ENCODE measurements at regions not wholly inside any gene's neighbourhood (a gene's known extent, or its start where the extent isn't known, plus 50 kb on each side); places are given as distances from the start of the nearest gene placed in this dataset.

- no peak overlapping the region for H3K18ac ChIP-seq (ENCODE audit: extremely low read depth, low read length)
- H3K9me3 ChIP-seq (ENCODE audit: insufficient read depth in 2 of 2, low read depth in 1 of 2, low read length in 1 of 2), result peaks cover 19 to 21% of the 10 kb centered on the region in 2 experiments
- POLR2A ChIA-PET (ENCODE audit: partially characterized antibody), result no interaction called here
- no peak overlapping the region for H2AK5ac ChIP-seq (ENCODE audit: low read depth, low read length)
- H3K4ac ChIP-seq (replicated peaks; ENCODE audit: insufficient read length, low read depth, low read length), result no peak overlapping the region
- no peaks in the 10 kb centered on the region for H3K27me3 ChIP-seq (replicated peaks in 1 of 4; ENCODE audit: control insufficient read depth in 3 of 4, extremely low read depth in 1 of 4, insufficient read depth in 3 of 4, low read length in 3 of 4)
- no peak overlapping the region for H3K14ac ChIP-seq (ENCODE audit: insufficient read length)
- H3K79me1 ChIP-seq (ENCODE audit: low read depth, low read length), result no peaks in the 10 kb centered on the region
- H2BK120ac ChIP-seq (replicated peaks; ENCODE audit: low read depth, low read length), result no peak overlapping the region
- H4K91ac ChIP-seq (replicated peaks; ENCODE audit: insufficient read length, low read length), result no peak overlapping the region
- no peak overlapping the region for H3K4me3 ChIP-seq (ENCODE audit: extremely low read depth in 1 of 4, insufficient read depth in 2 of 4, low read depth in 3 of 4, low read length in 4 of 4)
- no peak overlapping the region for H2BK20ac ChIP-seq (ENCODE audit: low read length)
- no peak overlapping the region for H2BK15ac ChIP-seq (ENCODE audit: low read length)
- H3K9ac ChIP-seq (replicated peaks in 1 of 4; ENCODE audit: extremely low read depth in 1 of 4, low read depth in 3 of 4, low read length in 3 of 4), result no peak overlapping the region
- no peak overlapping the region for H3K23ac ChIP-seq (ENCODE audit: insufficient read length)
- no peak overlapping the region for H2AFZ ChIP-seq (ENCODE audit: low read length)
- DNase-seq (ENCODE audit: low read depth in 1 of 2, low spot score in 2 of 2), result no peak
- H4K5ac ChIP-seq (ENCODE audit: insufficient read length, low read depth, low read length), result no peak overlapping the region
- H3K4me1 ChIP-seq (replicated peaks in 1 of 4; ENCODE audit: control insufficient read depth in 3 of 4, insufficient read depth in 4 of 4, low read length in 3 of 4), result peaks cover 0 to 4% (median 0%) of the 10 kb centered on the region in 4 experiments; a peak in 1 of 7 replicates
- no peaks in the 10 kb centered on the region for H3K79me2 ChIP-seq (ENCODE audit: control insufficient read depth in 1 of 2, insufficient read depth in 2 of 2, low read length in 2 of 2)
- 84% methylated on average over 7 of the region's 7 CpGs; no CpG with 5 or more reads in 1 of the 2 experiments for WGBS, 2 experiments (ENCODE audit: extremely low coverage in 1 of 2, insufficient coverage in 1 of 2, insufficient read length in 1 of 2, insufficient replicate concordance in 2 of 2, low coverage in 1 of 2, low lambda C conversion rate in 2 of 2, missing lambda C conversion rate in 1 of 2)
- TF ChIP-seq JUN (IDR thresholded peaks at IDR 0.05; ENCODE audit: low read depth, low read length) (no peak), SIRT6 (IDR thresholded peaks at IDR 0.05; ENCODE audit: low read length) (no peak), YY1 (IDR thresholded peaks at IDR 0.05; ENCODE audit: low read depth, low read length) (no peak), ATF2 (IDR thresholded peaks at IDR 0.05; ENCODE audit: low read length) (no peak), CBX8 (IDR thresholded peaks at IDR 0.05; ENCODE audit: borderline replicate concordance, low read depth, low read length) (no peak), POLR2AphosphoS5 (IDR thresholded peaks at IDR 0.05; ENCODE audit: low read depth, low read length) (no peak), EP300 (IDR thresholded peaks at IDR 0.05; ENCODE audit: borderline replicate concordance in 1 of 2, low read depth in 2 of 2, low read length in 2 of 2) (no peak), ZNF274 (IDR thresholded peaks at IDR 0.05; ENCODE audit: borderline replicate concordance, extremely low read depth, low read length) (no peak), KDM1A (IDR thresholded peaks at IDR 0.05; ENCODE audit: borderline replicate concordance, low read length) (no peak)
- H3K36me3 ChIP-seq (ENCODE audit: control insufficient read depth in 2 of 4, insufficient read depth in 4 of 4, low read length in 3 of 4), result peaks cover 0 to 4% (median 0%) of the 10 kb centered on the region in 4 experiments; a peak in 2 of 8 replicates
- no peak overlapping the region for H2BK12ac ChIP-seq (ENCODE audit: low read depth, low read length)
- no peak overlapping the region for H3K4me2 ChIP-seq (ENCODE audit: insufficient read depth in 1 of 2, low read depth in 2 of 2, low read length in 2 of 2)
- H3K27ac ChIP-seq (ENCODE audit: low read depth, low read length), result no peak overlapping the region
- H3K23me2 ChIP-seq (ENCODE audit: low read depth, low read length), result no peaks in the 10 kb centered on the region
- no peak overlapping the region for H4K8ac ChIP-seq (ENCODE audit: extremely low read depth, insufficient read depth, low read length)
- no peak overlapping the region for H2BK5ac ChIP-seq (ENCODE audit: low read depth, low read length)
- CTCF ChIA-PET (ENCODE audit: partially characterized antibody), result interaction anchor here (1.1 to 3.3 kb wide), 5 partner anchors 9 to 389 kb away, joined by 3 to 16 read pairs (median 3); no protein-coding TSS in a partner anchor
- no peak for FAIRE-seq
- H3K56ac ChIP-seq (replicated peaks; ENCODE audit: insufficient read length, low read depth, low read length), result no peak overlapping the region
- no peaks in the 10 kb centered on the region for H4K20me1 ChIP-seq (replicated peaks in 1 of 2; ENCODE audit: control insufficient read depth in 1 of 2, insufficient read depth in 2 of 2, low read length in 2 of 2)
Observed at GRCh38 chr2:39524756-39525635, 87.9 kb upstream of the MAP4K3 start.

Measured in H1 (cell line).